ENCODE measurements at regions not wholly inside any gene's neighbourhood (a gene's known extent, or its start where the extent isn't known, plus 50 kb on each side); places are given as distances from the start of the nearest gene placed in this dataset.

DNA sequence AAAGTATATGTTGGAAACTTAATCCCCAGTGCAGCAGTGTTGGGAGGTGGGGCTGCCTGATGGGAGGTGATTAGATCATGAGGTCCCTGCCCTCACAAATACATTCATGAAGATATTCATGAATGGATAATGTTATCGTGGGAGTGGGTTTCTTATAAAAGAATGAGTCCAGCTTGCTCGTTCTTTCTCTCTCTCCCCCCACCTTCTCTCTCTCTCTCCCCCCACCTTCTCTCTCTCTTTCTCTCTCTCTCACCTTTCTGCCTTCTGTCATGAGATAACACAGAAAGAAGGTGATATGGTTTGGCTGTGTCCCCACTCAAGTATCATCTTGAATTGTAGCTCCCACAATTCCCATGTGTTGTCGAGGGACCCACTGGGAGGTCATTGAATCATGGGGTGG lies 66.7 kb upstream of the NUP50 start:
- Histone ChIP-seq H3K9ac (ENCODE audit: low read length) (no peak overlapping the region), H3K4me1 (ENCODE audit: control insufficient read depth in 2 of 2, insufficient read depth in 2 of 2, low read length in 2 of 2) (no peaks in the 10 kb centered on the region), H3K79me2 (ENCODE audit: control insufficient read depth, insufficient read depth, low read length) (no peaks in the 10 kb centered on the region), H2AFZ (ENCODE audit: insufficient read depth, low read depth, low read length, poor library complexity, severe bottlenecking) (no peak overlapping the region), H3K36me3 (replicated peaks in 1 of 2; ENCODE audit: control extremely low read depth in 1 of 2, control insufficient read depth in 1 of 2, extremely low read depth in 1 of 2, insufficient read depth in 2 of 2, low read length in 1 of 2) (no peaks in the 10 kb centered on the region), H3K4me3 (ENCODE audit: control extremely low read depth in 1 of 5, extremely low read depth in 1 of 5, insufficient read depth in 1 of 5, low read depth in 2 of 5, low read length in 4 of 5) (no peak overlapping the region), H3K27me3 (replicated peaks in 1 of 4; ENCODE audit: control extremely low read depth in 1 of 4, control insufficient read depth in 3 of 4, insufficient read depth in 4 of 4, low read length in 3 of 4) (peaks cover 0 to 9% (median 3%) of the 10 kb centered on the region in 4 experiments), H3K27ac (ENCODE audit: low read length in 2 of 2) (no peak overlapping the region), H4K20me1 (ENCODE audit: control insufficient read depth, insufficient read depth, low read length, poor library complexity, severe bottlenecking) (no peaks in the 10 kb centered on the region), H3K9me3 (ENCODE audit: control extremely low read depth in 1 of 3, control insufficient read depth in 2 of 3, insufficient read depth in 1 of 3, low read length in 2 of 3) (peaks cover 0 to 17% (median 2%) of the 10 kb centered on the region in 3 donors), H3K4me2 (replicated peaks; ENCODE audit: low read depth, low read length, poor library complexity, severe bottlenecking) (no peak overlapping the region)
- H3K27me3 Mint-ChIP-seq = peaks cover 42% of the 10 kb centered on the region
- DNase-seq (no peak), ATAC-seq (ENCODE audit: low read depth) (no peak)
- H3K27ac Mint-ChIP-seq = no peak overlapping the region
- WGBS (ENCODE audit: insufficient coverage) = 100% methylated on average over 1 of the region's 3 CpGs
- no peaks in the 10 kb centered on the region for H3K9me3 Mint-ChIP-seq (ENCODE audit: insufficient read depth)
- H3K4me1 Mint-ChIP-seq = peaks cover 3% of the 10 kb centered on the region
- ChIA-PET CTCF (interaction anchor here (0.6 to 1.4 kb wide), 3 partner anchors 15 to 412 kb away, joined by 3 to 5 read pairs (median 4); no protein-coding TSS in a partner anchor), POLR2A (no interaction called here)
- intact Hi-C loops (cut with micrococcal nuclease) = no loop called here
- H3K4me3 Mint-ChIP-seq = no peak overlapping the region
- TF ChIP-seq, protein P1, sequence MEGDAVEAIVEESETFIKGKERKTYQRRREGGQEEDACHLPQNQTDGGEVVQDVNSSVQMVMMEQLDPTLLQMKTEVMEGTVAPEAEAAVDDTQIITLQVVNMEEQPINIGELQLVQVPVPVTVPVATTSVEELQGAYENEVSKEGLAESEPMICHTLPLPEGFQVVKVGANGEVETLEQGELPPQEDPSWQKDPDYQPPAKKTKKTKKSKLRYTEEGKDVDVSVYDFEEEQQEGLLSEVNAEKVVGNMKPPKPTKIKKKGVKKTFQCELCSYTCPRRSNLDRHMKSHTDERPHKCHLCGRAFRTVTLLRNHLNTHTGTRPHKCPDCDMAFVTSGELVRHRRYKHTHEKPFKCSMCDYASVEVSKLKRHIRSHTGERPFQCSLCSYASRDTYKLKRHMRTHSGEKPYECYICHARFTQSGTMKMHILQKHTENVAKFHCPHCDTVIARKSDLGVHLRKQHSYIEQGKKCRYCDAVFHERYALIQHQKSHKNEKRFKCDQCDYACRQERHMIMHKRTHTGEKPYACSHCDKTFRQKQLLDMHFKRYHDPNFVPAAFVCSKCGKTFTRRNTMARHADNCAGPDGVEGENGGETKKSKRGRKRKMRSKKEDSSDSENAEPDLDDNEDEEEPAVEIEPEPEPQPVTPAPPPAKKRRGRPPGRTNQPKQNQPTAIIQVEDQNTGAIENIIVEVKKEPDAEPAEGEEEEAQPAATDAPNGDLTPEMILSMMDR (IDR thresholded peaks at IDR 0.05) = no peak
- no peak for TF ChIP-seq EZH2 (IDR thresholded peaks at IDR 0.05; ENCODE audit: borderline replicate concordance, insufficient read depth, low read depth, low read length, poor library complexity, severe bottlenecking)

DNA sequence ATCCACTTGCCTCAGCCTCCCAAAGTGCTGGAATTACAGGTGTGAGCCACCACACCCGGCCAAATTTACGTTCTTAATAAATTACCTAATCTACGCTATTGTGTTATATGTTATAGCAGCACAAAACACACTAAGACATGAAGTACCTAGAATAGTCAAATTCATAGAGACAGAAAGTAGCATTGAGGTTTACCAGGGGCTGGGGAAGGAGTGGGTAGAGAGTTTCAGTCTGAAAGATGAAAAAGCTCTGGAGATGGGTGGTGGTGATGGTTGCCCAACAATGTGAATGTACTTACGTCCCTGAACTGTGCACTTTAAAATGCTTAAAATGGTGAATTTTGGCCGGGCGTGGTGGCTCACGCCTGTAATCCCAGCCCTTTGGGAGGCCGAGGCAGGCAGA lies 65.7 kb upstream of the NUP50 start:
- Histone ChIP-seq H3K9ac (ENCODE audit: low read length) (no peak overlapping the region), H3K79me2 (ENCODE audit: control insufficient read depth, insufficient read depth, low read length) (no peaks in the 10 kb centered on the region), H3K9me3 (ENCODE audit: control extremely low read depth in 1 of 3, control insufficient read depth in 2 of 3, insufficient read depth in 1 of 3, low read length in 2 of 3) (peaks cover 0 to 7% (median 0%) of the 10 kb centered on the region in 3 donors), H2AFZ (ENCODE audit: insufficient read depth, low read depth, low read length, poor library complexity, severe bottlenecking) (no peak overlapping the region), H3K36me3 (replicated peaks in 1 of 2; ENCODE audit: control extremely low read depth in 1 of 2, control insufficient read depth in 1 of 2, extremely low read depth in 1 of 2, insufficient read depth in 2 of 2, low read length in 1 of 2) (no peaks in the 10 kb centered on the region), H3K27me3 (replicated peaks in 1 of 4; ENCODE audit: control extremely low read depth in 1 of 4, control insufficient read depth in 3 of 4, insufficient read depth in 4 of 4, low read length in 3 of 4) (peaks cover 0 to 15% (median 3%) of the 10 kb centered on the region in 4 experiments), H3K27ac (ENCODE audit: low read length in 2 of 2) (no peak overlapping the region), H3K4me1 (ENCODE audit: control insufficient read depth in 2 of 2, insufficient read depth in 2 of 2, low read length in 2 of 2) (no peaks in the 10 kb centered on the region), H3K4me3 (ENCODE audit: control extremely low read depth in 1 of 5, extremely low read depth in 1 of 5, insufficient read depth in 1 of 5, low read depth in 2 of 5, low read length in 4 of 5) (no peak overlapping the region), H4K20me1 (ENCODE audit: control insufficient read depth, insufficient read depth, low read length, poor library complexity, severe bottlenecking) (no peaks in the 10 kb centered on the region), H3K4me2 (replicated peaks; ENCODE audit: low read depth, low read length, poor library complexity, severe bottlenecking) (no peak overlapping the region)
- CTCF ChIA-PET = interaction anchor here (0.6 kb wide), 1 partner anchor 578 kb away, joined by 4 read pairs; no protein-coding TSS in a partner anchor
- 95% methylated on average over 4 of the region's 8 CpGs for WGBS (ENCODE audit: insufficient coverage)
- POLR2A ChIA-PET = no interaction called here
- Mint-ChIP-seq H3K4me3 (no peak overlapping the region), H3K4me1 (peaks cover 3% of the 10 kb centered on the region), H3K27me3 (peaks cover 44% of the 10 kb centered on the region), H3K9me3 (ENCODE audit: insufficient read depth) (no peaks in the 10 kb centered on the region), H3K27ac (no peak overlapping the region)
- intact Hi-C loops (cut with micrococcal nuclease) = no loop called here
- DNase-seq (no peak), ATAC-seq (ENCODE audit: low read depth) (no peak)
- TF ChIP-seq, protein P1 (IDR thresholded peaks at IDR 0.05) = no peak
- TF ChIP-seq EZH2 (IDR thresholded peaks at IDR 0.05; ENCODE audit: borderline replicate concordance, insufficient read depth, low read depth, low read length, poor library complexity, severe bottlenecking) = no peak
